ENCODE measurements at regions not wholly inside any gene's neighbourhood (a gene's known extent, or its start where the extent isn't known, plus 50 kb on each side); places are given as distances from the start of the nearest gene placed in this dataset.

DNA sequence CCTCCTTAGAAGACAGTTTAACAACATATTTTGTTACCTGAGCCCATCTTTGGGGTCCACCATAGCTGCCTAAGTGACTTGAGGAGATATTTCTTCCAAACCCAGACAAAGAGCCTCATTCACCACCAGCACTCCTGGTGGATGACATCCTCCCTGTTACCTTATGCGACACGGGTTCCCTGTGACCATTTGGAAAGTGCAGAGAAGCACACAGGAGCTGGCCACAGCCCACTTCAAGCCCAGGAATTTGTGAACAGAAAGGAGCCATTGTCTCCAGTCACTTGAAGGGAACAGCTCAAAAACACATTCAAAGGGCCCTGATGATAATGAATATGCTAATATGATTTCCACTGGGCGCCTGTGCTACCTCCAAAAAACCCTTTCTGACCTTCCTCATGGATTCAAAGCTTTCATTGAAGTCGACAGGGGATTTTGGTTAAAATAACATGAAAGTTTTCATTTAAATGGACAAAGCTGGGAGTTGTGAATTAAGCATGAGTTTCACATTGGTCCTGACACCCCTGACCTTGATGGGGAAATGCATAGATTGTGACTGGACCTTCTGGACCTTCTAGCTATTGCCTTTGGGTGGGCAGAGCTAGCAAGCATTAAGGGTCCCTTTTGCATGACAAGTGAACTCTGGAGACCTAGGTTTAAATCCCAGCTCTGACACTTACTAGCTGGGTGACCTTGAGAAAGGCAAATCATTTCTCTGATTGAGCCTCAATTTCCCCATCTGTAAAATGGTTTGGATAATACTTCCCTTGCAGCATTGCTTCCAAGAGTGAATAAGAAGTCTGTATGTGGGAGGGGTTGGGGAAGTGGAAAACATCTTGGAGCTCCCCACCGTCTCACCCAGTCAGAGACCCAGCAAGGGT lies 83.3 kb upstream of the SIRPA start:
- TF ChIP-seq Cebpa-rat (IDR thresholded peaks at IDR 0.05): no peak
- Histone ChIP-seq H3K9me3 (replicated peaks in 1 of 11) (no peaks in the 10 kb centered on the region), H3K4me3 (peak overlapping the region in 4 of 10 experiments; percentile 3 to 25 (median 14); a peak in 5 of 20 replicates), H4K20me1 (no peaks in the 10 kb centered on the region), H3K4me2 (peak overlapping the region; percentile 73 to 96 (median 89)), H3K4me1 (peaks cover 32 to 91% (median 64%) of the 10 kb centered on the region in 10 experiments), H3K27me3 (peaks cover 0 to 7% (median 0%) of the 10 kb centered on the region in 11 experiments; a peak in 4 of 22 replicates), H3K9ac (peak overlapping the region; percentile 48 to 79 (median 72)), H3K36me3 (no peaks in the 10 kb centered on the region), H3K27ac (peak overlapping the region; percentile 63 to 90 (median 84))

DNA sequence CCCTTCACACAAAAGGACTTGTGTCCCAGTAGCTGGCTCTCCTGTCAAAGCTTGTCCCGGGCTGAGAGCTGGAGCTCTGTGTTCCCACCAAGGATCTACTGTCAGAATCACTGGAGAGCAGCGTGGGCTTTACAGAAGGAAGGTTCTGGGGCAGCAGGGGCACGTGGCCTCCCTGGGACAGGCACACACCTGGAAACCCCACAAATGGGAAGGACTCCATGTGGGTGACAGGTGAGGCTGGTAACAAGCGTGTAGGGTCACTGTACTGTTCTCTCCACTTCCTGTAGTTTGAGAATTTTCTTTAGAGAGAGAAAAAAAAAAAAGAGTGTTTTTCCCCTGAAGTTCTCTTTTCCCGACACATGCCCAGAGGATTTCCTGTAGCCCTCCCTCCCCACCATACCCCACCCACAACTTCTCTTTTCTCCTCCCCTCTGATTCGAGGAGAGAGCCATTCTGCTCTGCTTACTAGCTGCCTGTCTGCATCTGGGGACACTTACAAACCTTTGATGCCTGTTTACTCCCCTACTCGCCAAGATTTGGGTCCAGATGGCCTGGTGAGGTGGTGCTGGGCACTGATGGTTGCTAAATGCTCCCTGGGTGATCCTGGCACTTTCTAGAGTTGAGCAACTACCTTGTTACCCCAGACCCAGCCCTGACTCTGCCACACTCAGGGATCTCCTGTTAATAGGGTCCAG lies 84.1 kb upstream of the SIRPA start:
- Histone ChIP-seq H3K4me3 (peak overlapping the region in 4 of 10 experiments; percentile 5 to 50 (median 38); a peak in 6 of 20 replicates), H3K27me3 (0 out of 22 replicates have a peak, but pooled peaks cover 0 to 7% (median 0%) of the 10 kb centered on the region in 11 experiments), H3K36me3 (no peaks in the 10 kb centered on the region), H3K27ac (peak overlapping the region; percentile 63 to 90 (median 84)), H3K9ac (peak overlapping the region; percentile 48 to 79 (median 72)), H3K4me1 (peaks cover 24 to 88% (median 58%) of the 10 kb centered on the region in 10 experiments), H3K9me3 (replicated peaks in 1 of 11) (no peaks in the 10 kb centered on the region), H3K4me2 (peak overlapping the region; percentile 73 to 96 (median 89)), H4K20me1 (no peaks in the 10 kb centered on the region)
- TF ChIP-seq Cebpa-rat (IDR thresholded peaks at IDR 0.05): peak in 7 of 11 experiments; percentile 8 to 90 (median 65); a peak in 10 of 22 replicates

DNA sequence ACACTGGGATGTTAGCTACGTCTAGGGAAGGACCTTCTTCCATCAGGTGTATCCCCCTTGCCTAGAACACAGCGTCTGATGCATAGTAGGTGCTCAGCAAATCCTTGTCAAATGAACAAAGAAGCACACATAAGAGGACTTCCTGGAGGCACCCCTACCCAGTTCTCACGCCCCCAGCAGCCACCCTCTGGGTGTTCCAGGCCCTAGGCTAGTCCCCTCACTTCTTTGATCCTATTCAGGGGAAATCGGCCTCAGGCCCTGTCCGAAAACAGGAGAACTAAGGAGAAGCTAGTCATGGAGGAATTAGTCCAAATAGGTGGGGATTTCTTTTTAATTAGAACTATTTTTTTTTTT lies 84.7 kb upstream of the SIRPA start:
- Histone ChIP-seq H4K20me1 (no peaks in the 10 kb centered on the region), H3K9ac (peak overlapping the region; percentile 48 to 79 (median 71)), H3K4me2 (peak overlapping the region; percentile 73 to 96 (median 89)), H3K4me1 (peaks cover 23 to 82% (median 53%) of the 10 kb centered on the region in 10 experiments), H3K9me3 (replicated peaks in 1 of 11) (no peaks in the 10 kb centered on the region), H3K4me3 (peak overlapping the region in 3 of 10 experiments; percentile 35 to 50 (median 40); a peak in 4 of 20 replicates), H3K36me3 (no peaks in the 10 kb centered on the region), H3K27ac (peak overlapping the region; percentile 54 to 90 (median 84); a peak in 21 of 22 replicates), H3K27me3 (0 out of 22 replicates have a peak, but pooled peaks cover 0 to 4% (median 0%) of the 10 kb centered on the region in 11 experiments)
- no peak for TF ChIP-seq Cebpa-rat (IDR thresholded peaks at IDR 0.05)

DNA sequence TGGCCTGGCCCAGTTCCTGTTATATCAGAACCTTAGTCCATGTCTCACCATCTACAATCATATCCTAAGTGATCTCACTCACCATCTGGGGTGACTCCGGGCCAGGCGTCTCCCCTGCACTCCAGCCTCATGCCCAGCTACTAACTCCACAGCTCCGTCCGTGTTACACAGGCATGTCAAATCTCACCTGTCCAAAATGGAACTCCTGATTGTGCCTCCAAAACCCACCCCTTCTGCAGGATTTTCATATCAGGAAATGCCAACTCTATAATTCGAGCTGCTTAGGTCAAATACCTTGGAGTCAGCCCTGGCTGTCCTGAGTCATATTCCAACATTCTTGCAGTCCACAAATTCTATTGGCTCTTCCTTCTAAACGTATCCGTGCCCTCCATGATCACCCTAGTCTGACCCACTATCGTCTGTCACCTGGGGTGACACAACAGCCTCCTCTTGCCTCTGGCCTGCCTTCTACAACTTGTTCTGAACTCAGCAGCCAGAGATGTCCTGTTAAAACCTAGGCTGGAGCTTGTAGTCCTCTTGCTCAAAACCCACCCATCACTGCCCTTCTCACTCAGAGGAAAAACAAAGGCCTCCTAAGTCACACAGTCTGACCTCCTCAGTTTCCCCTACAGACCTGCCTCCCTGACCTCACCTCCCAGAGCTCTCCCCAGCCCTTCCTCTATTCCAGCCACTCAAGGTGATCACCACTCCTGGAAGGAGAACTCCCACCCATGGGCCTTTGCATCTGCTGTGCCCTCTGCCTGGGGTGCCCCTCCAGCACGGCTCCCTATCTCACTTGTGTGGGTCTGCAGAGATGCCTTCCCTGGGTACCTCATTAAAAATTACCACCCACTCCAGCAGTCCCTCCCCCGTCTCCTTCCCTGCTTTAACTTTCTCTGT lies 85.3 kb upstream of the SIRPA start:
- Histone ChIP-seq H3K36me3 (no peaks in the 10 kb centered on the region), H4K20me1 (no peaks in the 10 kb centered on the region), H3K4me2 (peak overlapping the region; percentile 73 to 96 (median 89)), H3K4me1 (peaks cover 23 to 85% (median 53%) of the 10 kb centered on the region in 10 experiments), H3K27me3 (no peaks in the 10 kb centered on the region), H3K9ac (peak overlapping the region in 8 of 11 experiments; percentile 66 to 79 (median 72); a peak in 11 of 22 replicates), H3K9me3 (replicated peaks in 1 of 11) (no peaks in the 10 kb centered on the region), H3K27ac (peak overlapping the region in 10 of 11 experiments; percentile 77 to 90 (median 84); a peak in 19 of 22 replicates), H3K4me3 (no peak overlapping the region)
- TF ChIP-seq Cebpa-rat (IDR thresholded peaks at IDR 0.05): no peak

DNA sequence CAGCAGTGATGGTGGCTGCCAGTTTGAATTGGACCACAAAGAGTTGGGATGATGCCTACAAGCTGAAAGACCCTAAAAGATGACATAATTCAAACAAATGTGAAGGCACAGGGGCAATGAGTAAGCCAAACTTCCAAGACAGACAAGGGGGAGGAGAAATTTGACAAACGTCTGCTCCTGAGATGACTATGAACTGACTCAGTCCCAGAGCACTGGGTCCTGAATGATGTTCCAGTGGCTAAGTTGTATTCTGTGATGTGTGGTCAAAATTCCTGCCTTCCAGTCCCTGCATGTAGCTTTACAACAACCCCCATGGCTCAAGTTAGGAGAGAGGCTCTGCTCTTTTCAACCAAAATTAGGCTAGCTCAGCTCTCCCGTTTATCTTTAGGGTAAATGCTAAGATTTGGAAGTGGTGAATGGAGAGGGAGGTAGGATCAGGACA lies 86.1 kb upstream of the SIRPA start:
- peak overlapping the region in 3 of 11 experiments; percentile 30 to 85 (median 82); a peak in 5 of 22 replicates for H3K27ac ChIP-seq
- H3K4me3 ChIP-seq: no peak overlapping the region
- peaks cover 25 to 89% (median 60%) of the 10 kb centered on the region in 10 experiments for H3K4me1 ChIP-seq
- no peaks in the 10 kb centered on the region for H3K9me3 ChIP-seq (replicated peaks in 1 of 11)
- H4K20me1 ChIP-seq: no peaks in the 10 kb centered on the region
- H3K4me2 ChIP-seq: peak overlapping the region in 8 of 11 experiments; percentile 83 to 96 (median 92); a peak in 12 of 22 replicates
- TF ChIP-seq Cebpa-rat (IDR thresholded peaks at IDR 0.05): no peak
- peaks cover 0 to 4% (median 0%) of the 10 kb centered on the region in 11 experiments; a peak in 1 of 22 replicates for H3K27me3 ChIP-seq
- H3K36me3 ChIP-seq: no peaks in the 10 kb centered on the region
- no peak overlapping the region for H3K9ac ChIP-seq

DNA sequence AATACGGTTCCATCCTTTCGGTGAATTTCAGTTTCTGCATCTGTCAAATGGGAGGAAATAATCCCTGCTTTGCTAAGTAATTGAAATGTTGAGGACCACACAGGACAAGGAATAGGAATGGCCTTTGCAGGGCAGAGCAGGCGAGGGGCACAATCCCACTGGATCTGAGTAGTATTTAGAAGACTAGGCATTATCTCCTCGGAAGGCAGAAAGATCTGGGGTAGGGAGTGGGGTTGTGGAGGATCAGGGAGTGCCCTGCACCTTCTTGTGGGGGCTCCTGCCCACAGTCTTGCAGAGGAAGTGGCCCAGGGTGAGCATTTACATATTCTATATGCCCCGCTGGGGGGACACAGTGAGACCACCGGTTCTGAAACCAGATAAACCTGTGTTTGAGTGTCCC lies 87.1 kb upstream of the SIRPA start:
- H4K20me1 ChIP-seq: no peaks in the 10 kb centered on the region
- H3K27me3 ChIP-seq: peaks cover 0 to 7% (median 0%) of the 10 kb centered on the region in 11 experiments; a peak in 3 of 22 replicates
- no peak overlapping the region for H3K27ac ChIP-seq
- no peaks in the 10 kb centered on the region for H3K36me3 ChIP-seq
- no peak overlapping the region for H3K4me3 ChIP-seq
- H3K9ac ChIP-seq: no peak overlapping the region
- H3K4me1 ChIP-seq: peaks cover 30 to 84% (median 61%) of the 10 kb centered on the region in 10 experiments
- no peaks in the 10 kb centered on the region for H3K9me3 ChIP-seq (replicated peaks in 1 of 11)
- H3K4me2 ChIP-seq: peak overlapping the region in 1 of 11 experiments; percentile 94; a peak in 3 of 22 replicates
- TF ChIP-seq Cebpa-rat (IDR thresholded peaks at IDR 0.05): no peak

DNA sequence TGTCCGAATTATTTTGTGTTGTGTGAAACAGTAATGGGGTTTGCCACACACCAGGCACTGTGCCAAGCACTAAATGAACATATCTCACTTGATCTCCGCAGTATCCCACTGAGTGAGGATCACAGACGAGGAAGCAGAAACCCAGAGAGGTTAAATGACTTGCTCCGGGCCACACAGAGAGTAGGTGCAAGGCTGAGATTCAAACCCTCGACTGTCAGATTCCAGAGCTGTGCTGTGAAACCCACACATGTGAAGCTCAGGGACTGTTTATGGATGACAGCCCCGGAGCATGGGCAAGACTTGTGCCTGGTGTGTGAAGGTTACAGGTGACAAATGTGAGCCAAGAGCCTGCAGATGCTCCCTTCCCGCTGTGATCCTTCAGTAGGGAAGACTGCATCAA lies 87.8 kb upstream of the SIRPA start:
- peaks cover 37 to 84% (median 61%) of the 10 kb centered on the region in 10 experiments for H3K4me1 ChIP-seq
- no peak for TF ChIP-seq Cebpa-rat (IDR thresholded peaks at IDR 0.05)
- no peak overlapping the region for H3K4me3 ChIP-seq
- H3K27me3 ChIP-seq: peaks cover 0 to 7% (median 0%) of the 10 kb centered on the region in 11 experiments; a peak in 3 of 22 replicates
- 0 out of 22 replicates have a peak overlapping the region, but pooled peaks of 3 of the 11 experiments have one; percentile 3 to 6 (median 4) for H3K4me2 ChIP-seq
- H3K9ac ChIP-seq: no peak overlapping the region
- H3K9me3 ChIP-seq (replicated peaks in 1 of 11): no peaks in the 10 kb centered on the region
- no peak overlapping the region for H3K27ac ChIP-seq
- H3K36me3 ChIP-seq: no peaks in the 10 kb centered on the region
- H4K20me1 ChIP-seq: no peaks in the 10 kb centered on the region

DNA sequence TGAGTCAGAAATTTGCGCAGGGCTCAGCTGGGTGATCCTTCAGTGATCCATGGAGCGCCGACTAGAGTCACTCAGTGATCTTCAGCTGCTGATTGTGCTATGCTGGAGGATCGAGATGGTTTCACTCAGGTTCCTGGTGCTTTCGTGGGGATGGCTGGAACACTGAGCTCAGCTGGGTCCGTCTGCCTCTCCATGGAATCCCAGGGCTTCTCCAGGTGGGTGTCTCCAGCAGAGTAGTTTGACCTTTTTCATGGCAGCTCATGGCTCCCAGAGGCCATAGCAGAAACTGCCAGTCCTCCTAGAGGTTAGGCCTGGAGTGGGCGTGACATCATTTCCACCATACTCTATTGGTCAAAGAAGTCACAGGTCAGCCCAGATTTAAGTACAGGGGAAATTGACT lies 88.8 kb upstream of the SIRPA start:
- no peak for TF ChIP-seq Cebpa-rat (IDR thresholded peaks at IDR 0.05)
- Histone ChIP-seq H3K9me3 (replicated peaks in 1 of 11) (no peaks in the 10 kb centered on the region), H3K4me1 (peaks cover 37 to 81% (median 59%) of the 10 kb centered on the region in 10 experiments), H3K27me3 (peaks cover 0 to 7% (median 0%) of the 10 kb centered on the region in 11 experiments; a peak in 3 of 22 replicates), H4K20me1 (no peaks in the 10 kb centered on the region), H3K9ac (no peak overlapping the region), H3K27ac (no peak overlapping the region), H3K4me2 (no peak overlapping the region), H3K4me3 (no peak overlapping the region), H3K36me3 (no peaks in the 10 kb centered on the region)
